ENCODE measurements at regions not wholly inside any gene's neighbourhood (a gene's known extent, or its start where the extent isn't known, plus 50 kb on each side); places are given as distances from the start of the nearest gene placed in this dataset.
"Not testable (repeated sequence)": the region's sequence is repeated elsewhere in the genome, so short reads cannot be mapped to it uniquely, and the experiment has no call there.

DNA sequence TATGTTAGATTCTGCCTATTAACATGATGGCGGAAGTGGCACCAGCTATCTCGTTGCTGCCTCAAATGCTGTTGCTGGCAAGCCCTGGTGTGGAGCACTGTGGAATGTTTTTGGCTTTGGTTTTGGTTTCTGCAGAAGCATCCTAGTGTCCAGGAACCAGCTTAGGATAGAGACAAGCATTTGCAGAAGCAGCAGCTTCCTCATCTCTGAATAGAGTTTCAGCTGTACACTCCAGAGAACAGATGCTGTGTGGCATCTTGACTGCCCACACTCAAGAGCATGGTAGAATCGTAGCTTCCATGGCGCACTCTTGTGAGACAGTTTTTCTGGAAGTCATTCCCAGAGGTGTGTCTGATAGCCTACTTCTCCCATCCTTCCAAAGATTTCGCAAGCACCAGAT is 145.3 kb upstream of the RXFP2 start:
- Histone ChIP-seq H3K36me3 (ENCODE audit: low read depth) (no peaks in the 10 kb centered on the region), H3K4me2 (ENCODE audit: unreplicated experiment) (no peak overlapping the region), H3K27me3 (replicated peaks; ENCODE audit: insufficient read depth) (no peaks in the 10 kb centered on the region), H3K4me1 (ENCODE audit: insufficient read depth) (peaks cover 14% of the 10 kb centered on the region), H3F3A (ENCODE audit: insufficient read depth) (peaks cover 7% of the 10 kb centered on the region; the same call in 1 of the 2 replicates), H3K4me3 (no peak overlapping the region), H3K9me3 (ENCODE audit: low read depth) (no peaks in the 10 kb centered on the region), H3K9me2 (ENCODE audit: insufficient read depth) (no peaks in the 10 kb centered on the region), H3K79me2 (ENCODE audit: insufficient read depth) (no peaks in the 10 kb centered on the region), H2AFZ (no peak overlapping the region), H3K9ac (no peak overlapping the region), H3K27ac (no peak overlapping the region), H4K20me1 (ENCODE audit: insufficient read depth) (no peaks in the 10 kb centered on the region)
- whole genome bisulfite sequencing, 2 experiments (ENCODE audit: low coverage in 1 of 2, low lambda C conversion rate in 2 of 2, missing lambda C conversion rate in 2 of 2), result 82 to 83% methylated on average over 5 of the region's 5 CpGs
- in situ Hi-C loops (cut with MboI), result no loop called here
- no peak for TF ChIP-seq EZH2phosphoT487 (IDR thresholded peaks at IDR 0.05; ENCODE audit: insufficient read depth, low read depth)
- no peak for TF ChIP-seq EZH2 (IDR thresholded peaks at IDR 0.05; ENCODE audit: insufficient read depth, poor library complexity, severe bottlenecking)
- no peak for DNase-seq

GRCh38 chr13:31595563-31595962 is 143.8 kb upstream of the RXFP2 start:
- Histone ChIP-seq H3K27me3 (replicated peaks; ENCODE audit: insufficient read depth) (no peaks in the 10 kb centered on the region), H3K9me3 (ENCODE audit: low read depth) (no peaks in the 10 kb centered on the region), H3K27ac (no peak overlapping the region), H3K4me3 (no peak overlapping the region), H3K4me1 (ENCODE audit: insufficient read depth) (peaks cover 14% of the 10 kb centered on the region), H3K9me2 (ENCODE audit: insufficient read depth) (no peaks in the 10 kb centered on the region), H4K20me1 (ENCODE audit: insufficient read depth) (no peaks in the 10 kb centered on the region), H3K4me2 (ENCODE audit: unreplicated experiment) (no peak overlapping the region), H3F3A (ENCODE audit: insufficient read depth) (peaks cover 7% of the 10 kb centered on the region; the same call in 1 of the 2 replicates), H3K79me2 (ENCODE audit: insufficient read depth) (no peaks in the 10 kb centered on the region), H3K36me3 (ENCODE audit: low read depth) (no peaks in the 10 kb centered on the region), H3K9ac (no peak overlapping the region), H2AFZ (no peak overlapping the region)
- in situ Hi-C loops (cut with MboI), result no loop called here
- WGBS, 2 experiments (ENCODE audit: low coverage in 1 of 2, low lambda C conversion rate in 2 of 2, missing lambda C conversion rate in 2 of 2), result 39 to 43% methylated on average over 2 of the region's 2 CpGs
- DNase-seq, result peak; percentile 74
- TF ChIP-seq EZH2phosphoT487 (IDR thresholded peaks at IDR 0.05; ENCODE audit: insufficient read depth, low read depth) (no peak), EZH2 (IDR thresholded peaks at IDR 0.05; ENCODE audit: insufficient read depth, poor library complexity, severe bottlenecking) (no peak)

DNA sequence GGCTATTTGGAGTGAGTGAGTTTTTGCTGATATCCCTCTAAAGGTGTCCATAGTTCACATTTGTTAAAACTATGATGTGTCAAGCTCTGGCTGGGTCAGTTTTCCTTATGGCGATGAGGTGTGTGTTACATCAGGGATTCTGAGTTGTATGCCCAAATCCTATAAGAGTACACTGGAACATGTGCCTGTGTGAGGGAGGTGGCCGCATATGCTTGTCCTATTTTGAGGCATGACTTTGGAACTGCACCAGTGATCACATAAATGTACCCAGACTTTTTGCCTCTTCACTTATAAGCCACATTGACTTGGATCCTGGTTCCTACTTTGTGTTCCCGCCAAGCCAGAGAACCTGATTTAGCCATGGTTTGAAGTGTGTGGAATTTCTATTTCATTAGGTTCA is 140.3 kb upstream of the RXFP2 start:
- TF ChIP-seq EZH2phosphoT487 (IDR thresholded peaks at IDR 0.05; ENCODE audit: insufficient read depth, low read depth) (no peak), EZH2 (IDR thresholded peaks at IDR 0.05; ENCODE audit: insufficient read depth, poor library complexity, severe bottlenecking) (no peak)
- in situ Hi-C loops (cut with MboI), result no loop called here
- Histone ChIP-seq H3K36me3 (ENCODE audit: low read depth) (no peaks in the 10 kb centered on the region), H3K9me3 (ENCODE audit: low read depth) (no peaks in the 10 kb centered on the region), H3K9ac (no peak overlapping the region), H3K27ac (no peak overlapping the region), H4K20me1 (ENCODE audit: insufficient read depth) (no peaks in the 10 kb centered on the region), H3K4me3 (no peak overlapping the region), H3K9me2 (ENCODE audit: insufficient read depth) (no peaks in the 10 kb centered on the region), H3K4me2 (ENCODE audit: unreplicated experiment) (no peak overlapping the region), H3K79me2 (ENCODE audit: insufficient read depth) (no peaks in the 10 kb centered on the region), H3K4me1 (ENCODE audit: insufficient read depth) (peaks cover 14% of the 10 kb centered on the region), H3F3A (ENCODE audit: insufficient read depth) (peaks cover 7% of the 10 kb centered on the region; the same call in 1 of the 2 replicates), H2AFZ (no peak overlapping the region), H3K27me3 (replicated peaks; ENCODE audit: insufficient read depth) (no peaks in the 10 kb centered on the region)
- WGBS, 2 experiments (ENCODE audit: low coverage in 1 of 2, low lambda C conversion rate in 2 of 2, missing lambda C conversion rate in 2 of 2), result 95% methylated on average over 3 of the region's 3 CpGs
- DNase-seq, result no peak

GRCh38 chr13:31605076-31605860 is 134.1 kb upstream of the RXFP2 start:
- 58 to 66% methylated on average over 5 of the region's 5 CpGs for WGBS, 2 experiments (ENCODE audit: low coverage in 1 of 2, low lambda C conversion rate in 2 of 2, missing lambda C conversion rate in 2 of 2)
- no peaks in the 10 kb centered on the region for H3K9me3 ChIP-seq (ENCODE audit: low read depth)
- no peaks in the 10 kb centered on the region for H3K9me2 ChIP-seq (ENCODE audit: insufficient read depth)
- H3K4me1 ChIP-seq (ENCODE audit: insufficient read depth), result no peaks in the 10 kb centered on the region
- no peaks in the 10 kb centered on the region for H3K79me2 ChIP-seq (ENCODE audit: insufficient read depth)
- no peak overlapping the region for H3K4me3 ChIP-seq
- no peak for DNase-seq
- H3K27me3 ChIP-seq (replicated peaks; ENCODE audit: insufficient read depth), result no peaks in the 10 kb centered on the region
- H3K27ac ChIP-seq, result no peak overlapping the region
- H3K36me3 ChIP-seq (ENCODE audit: low read depth), result no peaks in the 10 kb centered on the region
- no peak overlapping the region for H3K9ac ChIP-seq
- TF ChIP-seq EZH2 (IDR thresholded peaks at IDR 0.05; ENCODE audit: insufficient read depth, poor library complexity, severe bottlenecking), result no peak
- no peak for TF ChIP-seq EZH2phosphoT487 (IDR thresholded peaks at IDR 0.05; ENCODE audit: insufficient read depth, low read depth)
- no peak overlapping the region for H2AFZ ChIP-seq
- no peak overlapping the region for H3K4me2 ChIP-seq (ENCODE audit: unreplicated experiment)
- in situ Hi-C loops (cut with MboI), result no loop called here
- H3F3A ChIP-seq (ENCODE audit: insufficient read depth), result no peaks in the 10 kb centered on the region
- no peaks in the 10 kb centered on the region for H4K20me1 ChIP-seq (ENCODE audit: insufficient read depth)

DNA sequence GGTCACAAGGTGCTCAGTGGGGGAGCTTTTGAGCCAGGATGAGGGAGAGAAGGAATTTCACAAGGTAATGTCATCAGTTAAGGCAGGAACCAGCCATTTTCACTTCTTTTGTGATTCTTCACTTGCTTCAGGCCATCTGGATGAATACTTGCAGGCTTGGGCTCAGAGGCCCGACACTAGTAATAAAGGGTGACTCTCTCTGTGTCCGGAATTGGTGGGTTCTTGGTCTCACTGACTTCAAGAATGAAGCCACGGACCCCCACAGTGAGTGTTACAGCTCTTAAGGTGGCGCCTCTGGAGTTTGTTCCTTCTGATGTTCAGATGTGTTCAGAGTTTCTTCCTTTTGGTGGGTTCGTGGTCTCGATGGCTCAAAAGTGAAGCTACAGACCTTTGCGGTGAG is 131.8 kb upstream of the RXFP2 start:
- H3K4me2 ChIP-seq (ENCODE audit: unreplicated experiment); H3K27me3 ChIP-seq (replicated peaks; ENCODE audit: insufficient read depth); H3K9ac ChIP-seq; H3K4me3 ChIP-seq; H2AFZ ChIP-seq; in situ Hi-C loops (cut with MboI); DNase-seq; H3K4me1 ChIP-seq (ENCODE audit: insufficient read depth); H4K20me1 ChIP-seq (ENCODE audit: insufficient read depth); H3K79me2 ChIP-seq (ENCODE audit: insufficient read depth); H3K27ac ChIP-seq; H3K36me3 ChIP-seq (ENCODE audit: low read depth); H3K9me3 ChIP-seq (ENCODE audit: low read depth); H3K9me2 ChIP-seq (ENCODE audit: insufficient read depth); H3F3A ChIP-seq (ENCODE audit: insufficient read depth): not testable (repeated sequence)
- 67 to 71% methylated on average over 7 of the region's 7 CpGs for WGBS, 2 experiments (ENCODE audit: low coverage in 1 of 2, low lambda C conversion rate in 2 of 2, missing lambda C conversion rate in 2 of 2)

GRCh38 chr13:31608780-31609179 is 130.5 kb upstream of the RXFP2 start:
- H2AFZ ChIP-seq; H3K27me3 ChIP-seq (replicated peaks; ENCODE audit: insufficient read depth); in situ Hi-C loops (cut with MboI); H3K4me2 ChIP-seq (ENCODE audit: unreplicated experiment); H3K9me3 ChIP-seq (ENCODE audit: low read depth); H3K9ac ChIP-seq; H3K4me3 ChIP-seq; H3K36me3 ChIP-seq (ENCODE audit: low read depth); H3K9me2 ChIP-seq (ENCODE audit: insufficient read depth); H3K4me1 ChIP-seq (ENCODE audit: insufficient read depth); H3K27ac ChIP-seq; H4K20me1 ChIP-seq (ENCODE audit: insufficient read depth); H3F3A ChIP-seq (ENCODE audit: insufficient read depth); DNase-seq; H3K79me2 ChIP-seq (ENCODE audit: insufficient read depth): not testable (repeated sequence)
- 87 to 96% methylated on average over 10 to 23 of the region's 23 CpGs for WGBS, 2 experiments (ENCODE audit: low coverage in 1 of 2, low lambda C conversion rate in 2 of 2, missing lambda C conversion rate in 2 of 2)

Measured in GM23248 (cell line).